ENCODE measurements at regions not wholly inside any gene's neighbourhood (a gene's known extent, or its start where the extent isn't known, plus 50 kb on each side); places are given as distances from the start of the nearest gene placed in this dataset.

DNA sequence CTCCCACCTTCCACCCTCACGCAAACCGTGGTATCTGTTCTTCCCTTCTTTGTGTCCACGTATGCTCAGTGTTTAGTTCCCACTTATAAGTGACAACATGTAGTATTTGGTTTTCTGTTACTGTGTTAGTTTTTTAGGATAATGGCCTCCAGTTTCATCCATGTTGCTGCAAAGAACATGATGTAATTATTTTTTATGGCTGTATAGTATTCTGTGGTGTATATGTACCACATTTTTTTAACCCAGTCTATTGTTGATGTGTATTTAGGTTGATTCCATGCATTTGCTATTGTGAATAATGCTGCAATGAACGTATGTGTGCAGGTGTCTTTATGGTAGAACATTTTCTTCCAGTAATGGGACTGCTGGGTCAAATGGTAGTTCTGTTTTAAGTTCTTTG lies 228.1 kb downstream of the FBXO8 start (continued):
- TF ChIP-seq YY1 (IDR thresholded peaks at IDR 0.05; ENCODE audit: low read depth, low read length) (no peak), KDM1A (IDR thresholded peaks at IDR 0.05; ENCODE audit: borderline replicate concordance, low read length) (no peak)
